ENCODE measurements at regions not wholly inside any gene's neighbourhood (a gene's known extent, or its start where the extent isn't known, plus 50 kb on each side); places are given as distances from the start of the nearest gene placed in this dataset.

- no peak for DNase-seq
- in situ Hi-C loops (cut with HindIII; ENCODE audit: low pct_ligation_motif_present, low pct_unique_long_range_greater_than_20kb, low sequenced_read_pairs): no loop called here
Measured at GRCh38 chr2:146125551-146125950, 1605.6 kb upstream of the ZEB2 start.

GRCh38 chr2:146124741-146125140 is 1604.8 kb upstream of the ZEB2 start:
- in situ Hi-C loops (cut with HindIII; ENCODE audit: low pct_ligation_motif_present, low pct_unique_long_range_greater_than_20kb, low sequenced_read_pairs): no loop called here
- DNase-seq: peak; percentile 16

GRCh38 chr2:146123714-146124113 is 1603.8 kb upstream of the ZEB2 start:
- DNase-seq: no peak
- in situ Hi-C loops (cut with HindIII; ENCODE audit: low pct_ligation_motif_present, low pct_unique_long_range_greater_than_20kb, low sequenced_read_pairs): no loop called here

- in situ Hi-C loops (cut with HindIII; ENCODE audit: low pct_ligation_motif_present, low pct_unique_long_range_greater_than_20kb, low sequenced_read_pairs): no loop called here
- no peak for DNase-seq
Measured at GRCh38 chr2:146123256-146123655, 1603.3 kb upstream of the ZEB2 start.

- in situ Hi-C loops (cut with HindIII; ENCODE audit: low pct_ligation_motif_present, low pct_unique_long_range_greater_than_20kb, low sequenced_read_pairs): no loop called here
Measured at GRCh38 chr2:146119586-146119985, 1599.7 kb upstream of the ZEB2 start.

GRCh38 chr2:146108993-146109392 is 1589.1 kb upstream of the ZEB2 start:
- DNase-seq: no peak
- in situ Hi-C loops (cut with HindIII; ENCODE audit: low pct_ligation_motif_present, low pct_unique_long_range_greater_than_20kb, low sequenced_read_pairs): no loop called here

More at GRCh38 chr2:146119586-146119985, 1599.7 kb upstream of the ZEB2 start:
- DNase-seq: no peak

GRCh38 chr2:146094185-146094584 is 1574.3 kb upstream of the ZEB2 start:
- in situ Hi-C loops (cut with HindIII; ENCODE audit: low pct_ligation_motif_present, low pct_unique_long_range_greater_than_20kb, low sequenced_read_pairs): no loop called here
- no peak for DNase-seq

- no peak for DNase-seq
- in situ Hi-C loops (cut with HindIII; ENCODE audit: low pct_ligation_motif_present, low pct_unique_long_range_greater_than_20kb, low sequenced_read_pairs): no loop called here
Measured at GRCh38 chr2:146081459-146081858, 1561.5 kb upstream of the ZEB2 start.

- no peak for DNase-seq
- in situ Hi-C loops (cut with HindIII; ENCODE audit: low pct_ligation_motif_present, low pct_unique_long_range_greater_than_20kb, low sequenced_read_pairs): no loop called here
Measured at GRCh38 chr2:146080925-146081324, 1561.0 kb upstream of the ZEB2 start.

- no peak for DNase-seq
- in situ Hi-C loops (cut with HindIII; ENCODE audit: low pct_ligation_motif_present, low pct_unique_long_range_greater_than_20kb, low sequenced_read_pairs): no loop called here
Measured at GRCh38 chr2:146079216-146079615, 1559.3 kb upstream of the ZEB2 start.

- in situ Hi-C loops (cut with HindIII; ENCODE audit: low pct_ligation_motif_present, low pct_unique_long_range_greater_than_20kb, low sequenced_read_pairs): no loop called here
- DNase-seq: no peak
Measured at GRCh38 chr2:146077156-146077555, 1557.2 kb upstream of the ZEB2 start.

GRCh38 chr2:146068051-146068450 is 1548.1 kb upstream of the ZEB2 start:
- in situ Hi-C loops (cut with HindIII; ENCODE audit: low pct_ligation_motif_present, low pct_unique_long_range_greater_than_20kb, low sequenced_read_pairs): no loop called here
- DNase-seq: no peak

GRCh38 chr2:146048141-146048540 is 1528.2 kb upstream of the ZEB2 start:
- in situ Hi-C loops (cut with HindIII; ENCODE audit: low pct_ligation_motif_present, low pct_unique_long_range_greater_than_20kb, low sequenced_read_pairs): no loop called here
- no peak for DNase-seq

- in situ Hi-C loops (cut with HindIII; ENCODE audit: low pct_ligation_motif_present, low pct_unique_long_range_greater_than_20kb, low sequenced_read_pairs): no loop called here
- no peak for DNase-seq
Measured at GRCh38 chr2:146041274-146041910, 1521.5 kb upstream of the ZEB2 start.

GRCh38 chr2:146040051-146040450 is 1520.1 kb upstream of the ZEB2 start:
- DNase-seq: no peak
- in situ Hi-C loops (cut with HindIII; ENCODE audit: low pct_ligation_motif_present, low pct_unique_long_range_greater_than_20kb, low sequenced_read_pairs): no loop called here

GRCh38 chr2:146038014-146038413 is 1518.1 kb upstream of the ZEB2 start:
- no peak for DNase-seq
- in situ Hi-C loops (cut with HindIII; ENCODE audit: low pct_ligation_motif_present, low pct_unique_long_range_greater_than_20kb, low sequenced_read_pairs): no loop called here

GRCh38 chr2:146037334-146037870 is 1517.5 kb upstream of the ZEB2 start:
- DNase-seq: no peak
- in situ Hi-C loops (cut with HindIII; ENCODE audit: low pct_ligation_motif_present, low pct_unique_long_range_greater_than_20kb, low sequenced_read_pairs): no loop called here

GRCh38 chr2:146031158-146031557 is 1511.2 kb upstream of the ZEB2 start:
- in situ Hi-C loops (cut with HindIII; ENCODE audit: low pct_ligation_motif_present, low pct_unique_long_range_greater_than_20kb, low sequenced_read_pairs): no loop called here

GRCh38 chr2:146027156-146027555 is 1507.2 kb upstream of the ZEB2 start:
- no peak for DNase-seq
- in situ Hi-C loops (cut with HindIII; ENCODE audit: low pct_ligation_motif_present, low pct_unique_long_range_greater_than_20kb, low sequenced_read_pairs): no loop called here

More at GRCh38 chr2:146031158-146031557, 1511.2 kb upstream of the ZEB2 start:
- no peak for DNase-seq

GRCh38 chr2:146025519-146025918 is 1505.6 kb upstream of the ZEB2 start:
- in situ Hi-C loops (cut with HindIII; ENCODE audit: low pct_ligation_motif_present, low pct_unique_long_range_greater_than_20kb, low sequenced_read_pairs): no loop called here
- no peak for DNase-seq
